HG02884 (cell line): ENCODE measurements at regions not wholly inside any gene's neighbourhood (a gene's known extent, or its start where the extent isn't known, plus 50 kb on each side); places are given as distances from the start of the nearest gene placed in this dataset.
"Not testable (repeated sequence)": the region's sequence is repeated elsewhere in the genome, so short reads cannot be mapped to it uniquely, and the experiment has no call there.

Source experiments
- ATAC-seq: cut with Tn5 transposase; IDR thresholded peaks from one replicate; pipeline ENCODE4 v1.9.1; 2021; ENCODE audit warnings: mild to moderate bottlenecking, moderate library complexity; ENCODE audit not compliant: unreplicated experiment

- no peak for ATAC-seq
Observed at GRCh38 chr15:19944261-19944888, 597.2 kb downstream of the GOLGA6L6 start.

DNA sequence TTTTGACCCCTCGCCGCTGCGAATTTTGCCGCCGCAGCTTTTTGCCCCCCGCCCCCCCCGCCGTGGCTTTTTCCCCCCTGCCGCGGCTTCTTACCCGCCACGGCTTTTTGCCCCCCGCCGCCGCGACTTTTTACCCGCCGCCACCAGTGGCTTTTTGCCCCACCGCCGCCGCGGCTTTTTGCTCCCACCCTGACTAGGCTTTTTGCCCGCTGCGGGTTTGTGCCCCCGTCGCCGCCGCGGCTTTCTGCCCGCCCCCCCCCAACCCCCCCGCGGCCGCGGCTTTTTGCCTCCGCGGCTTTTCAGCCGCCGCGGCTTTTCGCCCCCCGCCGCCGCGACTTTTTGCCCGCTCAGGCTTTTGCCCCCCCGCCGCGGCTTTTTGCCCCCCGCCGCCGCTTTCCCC lies 598.1 kb downstream of the GOLGA6L6 start:
- ATAC-seq, result no peak

- ATAC-seq, result not testable (repeated sequence)
Observed at GRCh38 chr15:19903281-19903680, 638.3 kb downstream of the GOLGA6L6 start.

GRCh38 chr15:19902388-19902787 lies 639.2 kb downstream of the GOLGA6L6 start:
- not testable (repeated sequence) for ATAC-seq

DNA sequence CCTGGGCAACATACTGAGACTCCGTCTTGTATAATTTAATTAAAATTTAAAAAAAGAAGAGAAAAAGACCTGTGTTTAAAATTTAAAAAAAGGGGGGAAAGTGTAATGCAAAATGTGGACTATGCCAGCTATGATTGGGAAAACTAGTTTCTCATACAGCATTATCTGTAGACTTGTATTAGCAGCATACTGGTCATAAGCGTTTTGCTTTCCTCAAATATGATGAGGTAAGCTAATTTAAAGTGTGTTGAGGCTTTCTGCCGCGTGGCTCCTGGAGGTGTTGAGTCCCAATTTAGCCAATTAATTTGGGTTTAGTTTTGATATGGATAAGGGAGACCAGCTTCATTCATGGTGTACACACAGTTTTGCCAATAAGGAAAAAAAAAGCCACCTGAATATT lies 640.2 kb downstream of the GOLGA6L6 start:
- not testable (repeated sequence) for ATAC-seq

GRCh38 chr15:19899021-19899824 lies 642.4 kb downstream of the GOLGA6L6 start:
- ATAC-seq, result no peak

DNA sequence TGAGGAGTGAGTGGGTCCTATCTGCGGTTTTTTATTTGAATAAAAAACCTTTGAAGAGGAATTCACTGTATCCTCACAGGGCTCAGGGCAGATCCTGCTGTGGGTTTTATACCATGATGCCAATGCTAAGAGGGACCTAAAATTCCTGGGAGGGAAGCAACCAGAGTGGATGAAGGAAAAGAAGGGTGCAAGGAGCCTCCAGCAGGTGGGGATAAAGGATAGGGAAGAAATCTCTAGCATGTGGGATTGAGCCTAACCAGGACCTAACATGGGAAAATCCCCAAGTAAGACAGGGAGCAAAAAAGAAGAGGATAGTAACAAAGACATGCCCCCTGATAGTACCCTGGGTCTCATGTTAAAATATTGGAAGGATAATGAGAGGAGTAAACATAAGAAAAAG lies 652.8 kb downstream of the GOLGA6L6 start:
- ATAC-seq, result not testable (repeated sequence)

GRCh38 chr15:19844061-19844460 lies 697.5 kb downstream of the GOLGA6L6 start:
- not testable (repeated sequence) for ATAC-seq
